ENCODE measurements at regions not wholly inside any gene's neighbourhood (a gene's known extent, or its start where the extent isn't known, plus 50 kb on each side); places are given as distances from the start of the nearest gene placed in this dataset.

GRCh38 chr4:75118739-75119138 is 185.8 kb downstream of the PARM1 start:
- no peak for DNase-seq
- Histone ChIP-seq H3K4me1 (no peaks in the 10 kb centered on the region), H3K36me3 (no peaks in the 10 kb centered on the region), H3K27me3 (ENCODE audit: low read depth) (no peaks in the 10 kb centered on the region), H3K9me3 (replicated peaks) (peaks cover 52% of the 10 kb centered on the region), H3K4me3 (no peak overlapping the region), H3K27ac (replicated peaks) (no peak overlapping the region)
- intact Hi-C loops (cut with micrococcal nuclease), result no loop called here
- TF ChIP-seq, protein P1, sequence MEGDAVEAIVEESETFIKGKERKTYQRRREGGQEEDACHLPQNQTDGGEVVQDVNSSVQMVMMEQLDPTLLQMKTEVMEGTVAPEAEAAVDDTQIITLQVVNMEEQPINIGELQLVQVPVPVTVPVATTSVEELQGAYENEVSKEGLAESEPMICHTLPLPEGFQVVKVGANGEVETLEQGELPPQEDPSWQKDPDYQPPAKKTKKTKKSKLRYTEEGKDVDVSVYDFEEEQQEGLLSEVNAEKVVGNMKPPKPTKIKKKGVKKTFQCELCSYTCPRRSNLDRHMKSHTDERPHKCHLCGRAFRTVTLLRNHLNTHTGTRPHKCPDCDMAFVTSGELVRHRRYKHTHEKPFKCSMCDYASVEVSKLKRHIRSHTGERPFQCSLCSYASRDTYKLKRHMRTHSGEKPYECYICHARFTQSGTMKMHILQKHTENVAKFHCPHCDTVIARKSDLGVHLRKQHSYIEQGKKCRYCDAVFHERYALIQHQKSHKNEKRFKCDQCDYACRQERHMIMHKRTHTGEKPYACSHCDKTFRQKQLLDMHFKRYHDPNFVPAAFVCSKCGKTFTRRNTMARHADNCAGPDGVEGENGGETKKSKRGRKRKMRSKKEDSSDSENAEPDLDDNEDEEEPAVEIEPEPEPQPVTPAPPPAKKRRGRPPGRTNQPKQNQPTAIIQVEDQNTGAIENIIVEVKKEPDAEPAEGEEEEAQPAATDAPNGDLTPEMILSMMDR (IDR thresholded peaks at IDR 0.05; ENCODE audit: borderline replicate concordance), result no peak

DNA sequence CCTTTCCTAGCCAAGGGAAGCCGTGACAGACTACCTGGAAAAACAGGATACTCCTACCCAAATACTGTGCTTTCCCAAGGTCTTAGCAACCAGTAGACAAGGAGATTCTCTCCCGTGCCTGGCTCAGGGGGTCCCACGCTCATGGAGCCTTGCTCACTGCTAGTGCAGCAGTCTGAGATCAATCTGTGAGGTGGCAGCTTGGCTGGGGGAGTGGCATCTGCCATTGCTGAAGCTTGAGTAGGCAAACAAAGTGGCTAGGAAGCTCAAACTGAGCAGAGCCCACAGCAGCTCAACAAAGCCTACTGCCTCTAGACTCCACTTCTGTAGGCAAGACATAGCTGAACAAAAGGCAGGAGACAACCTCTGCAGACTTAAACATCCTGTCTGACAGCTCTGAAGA is 177.1 kb downstream of the PARM1 start:
- Histone ChIP-seq H3K4me3 (no peak overlapping the region), H3K27ac (replicated peaks) (no peak overlapping the region), H3K4me1 (no peaks in the 10 kb centered on the region), H3K36me3 (no peaks in the 10 kb centered on the region), H3K27me3 (ENCODE audit: low read depth) (no peaks in the 10 kb centered on the region), H3K9me3 (replicated peaks) (peaks cover 9% of the 10 kb centered on the region)
- no peak for DNase-seq
- TF ChIP-seq, protein P1 (IDR thresholded peaks at IDR 0.05; ENCODE audit: borderline replicate concordance), result no peak
- intact Hi-C loops (cut with micrococcal nuclease), result no loop called here

GRCh38 chr4:75107755-75108612 is 175.1 kb downstream of the PARM1 start:
- no peak for DNase-seq
- intact Hi-C loops (cut with micrococcal nuclease), result no loop called here
- Histone ChIP-seq H3K36me3 (no peaks in the 10 kb centered on the region), H3K27me3 (ENCODE audit: low read depth) (no peaks in the 10 kb centered on the region), H3K4me3 (no peak overlapping the region), H3K9me3 (replicated peaks) (no peaks in the 10 kb centered on the region), H3K27ac (replicated peaks) (no peak overlapping the region), H3K4me1 (no peaks in the 10 kb centered on the region)
- TF ChIP-seq, protein P1 (IDR thresholded peaks at IDR 0.05; ENCODE audit: borderline replicate concordance), result no peak

DNA sequence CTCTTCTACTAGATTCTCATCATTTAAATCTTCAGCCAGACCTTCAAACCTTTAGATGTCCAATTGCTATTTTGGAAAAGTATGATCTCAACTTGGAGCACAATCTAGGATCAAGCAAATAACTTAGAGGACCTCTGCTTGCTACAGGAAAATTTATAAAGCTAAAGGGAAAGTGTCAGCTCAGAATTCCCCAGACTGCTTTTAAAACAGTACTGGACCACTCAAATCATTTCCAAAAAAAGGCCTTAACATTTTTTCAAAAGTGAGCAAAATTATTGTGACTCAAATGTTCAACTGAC is 169.8 kb downstream of the PARM1 start:
- Histone ChIP-seq H3K4me3 (no peak overlapping the region), H3K27me3 (ENCODE audit: low read depth) (no peaks in the 10 kb centered on the region)

GRCh38 chr4:75101906-75102786 is 169.2 kb downstream of the PARM1 start:
- peaks cover 26% of the 10 kb centered on the region for H3K9me3 ChIP-seq (replicated peaks)
- no peak overlapping the region for H3K4me3 ChIP-seq
- no peak overlapping the region for H3K27ac ChIP-seq (replicated peaks)
- TF ChIP-seq, protein P1 (IDR thresholded peaks at IDR 0.05; ENCODE audit: borderline replicate concordance), result no peak
- DNase-seq, result no peak
- no peaks in the 10 kb centered on the region for H3K4me1 ChIP-seq
- no peaks in the 10 kb centered on the region for H3K27me3 ChIP-seq (ENCODE audit: low read depth)
- intact Hi-C loops (cut with micrococcal nuclease), result no loop called here
- no peaks in the 10 kb centered on the region for H3K36me3 ChIP-seq

More for the DNA sequence above, 169.8 kb downstream of the PARM1 start:
- TF ChIP-seq, protein P1 (IDR thresholded peaks at IDR 0.05; ENCODE audit: borderline replicate concordance), result no peak
- Histone ChIP-seq H3K9me3 (replicated peaks) (peaks cover 20% of the 10 kb centered on the region), H3K27ac (replicated peaks) (no peak overlapping the region), H3K4me1 (no peaks in the 10 kb centered on the region), H3K36me3 (no peaks in the 10 kb centered on the region)
- intact Hi-C loops (cut with micrococcal nuclease), result no loop called here
- no peak for DNase-seq

Measured in left ventricle myocardium inferior (tissue), 1 donor.